ENCODE measurements at regions not wholly inside any gene's neighbourhood (a gene's known extent, or its start where the extent isn't known, plus 50 kb on each side); places are given as distances from the start of the nearest gene placed in this dataset.

DNA sequence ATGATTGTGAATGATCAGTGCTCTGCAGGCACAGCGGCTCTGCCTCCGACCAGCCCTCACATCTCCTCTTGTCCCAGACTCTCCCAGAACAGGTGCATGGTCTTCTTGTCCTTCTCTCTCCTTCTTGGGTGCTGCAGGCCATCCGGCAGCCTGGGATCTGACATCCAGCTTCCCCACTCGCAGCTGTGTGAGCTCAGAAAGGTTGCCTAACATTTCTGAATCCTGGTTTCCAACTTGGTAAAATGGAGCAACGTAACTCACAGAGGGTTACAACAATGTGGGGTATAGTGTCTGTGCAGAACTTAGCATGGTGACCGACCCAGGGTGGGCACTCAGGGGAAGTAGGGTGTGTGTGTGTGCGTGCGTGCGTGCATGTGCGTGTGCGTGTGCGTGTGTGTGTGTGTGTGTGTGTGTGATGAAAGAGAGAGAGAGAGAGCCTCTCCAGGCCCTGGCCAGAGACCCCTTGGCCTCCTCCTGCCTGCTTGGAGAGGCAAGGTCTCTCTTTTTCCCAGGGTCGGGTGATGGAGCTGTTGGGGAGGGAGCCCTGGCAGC is 110.1 kb downstream of the SNX5 start:
- Histone ChIP-seq H3K4me2 (replicated peaks; ENCODE audit: low read depth, low read length, poor library complexity, severe bottlenecking) (peak overlapping the region; percentile 72), H3K9me3 (ENCODE audit: control extremely low read depth in 1 of 3, control insufficient read depth in 2 of 3, insufficient read depth in 1 of 3, low read length in 2 of 3) (peaks cover 0 to 12% (median 0%) of the 10 kb centered on the region in 3 donors), H3K36me3 (replicated peaks in 1 of 2; ENCODE audit: control extremely low read depth in 1 of 2, control insufficient read depth in 1 of 2, extremely low read depth in 1 of 2, insufficient read depth in 2 of 2, low read length in 1 of 2) (no peaks in the 10 kb centered on the region), H3K4me1 (ENCODE audit: control insufficient read depth in 2 of 2, insufficient read depth in 2 of 2, low read length in 2 of 2) (peaks cover 84 to 88% of the 10 kb centered on the region in 2 donors), H2AFZ (ENCODE audit: insufficient read depth, low read depth, low read length, poor library complexity, severe bottlenecking) (peak overlapping the region; percentile 51), H3K4me3 (ENCODE audit: control extremely low read depth in 1 of 5, extremely low read depth in 1 of 5, insufficient read depth in 1 of 5, low read depth in 2 of 5, low read length in 4 of 5) (no peak overlapping the region), H3K79me2 (ENCODE audit: control insufficient read depth, insufficient read depth, low read length) (no peaks in the 10 kb centered on the region), H3K9ac (ENCODE audit: low read length) (no peak overlapping the region), H3K27me3 (replicated peaks in 1 of 4; ENCODE audit: control extremely low read depth in 1 of 4, control insufficient read depth in 3 of 4, insufficient read depth in 4 of 4, low read length in 3 of 4) (peaks cover 0 to under 1% (median 0%) of the 10 kb centered on the region in 4 experiments), H4K20me1 (ENCODE audit: control insufficient read depth, insufficient read depth, low read length, poor library complexity, severe bottlenecking) (no peaks in the 10 kb centered on the region), H3K27ac (ENCODE audit: low read length in 2 of 2) (peak overlapping the region; percentile 60 to 68)
- Mint-ChIP-seq H3K9me3 (ENCODE audit: insufficient read depth) (no peaks in the 10 kb centered on the region), H3K4me1 (peaks cover 83% of the 10 kb centered on the region), H3K27ac (peak overlapping the region; percentile 80), H3K4me3 (peak overlapping the region; percentile 24), H3K27me3 (peaks cover 11% of the 10 kb centered on the region)
- 80% methylated on average over 12 of the region's 13 CpGs for WGBS (ENCODE audit: insufficient coverage)
- intact Hi-C loops (cut with micrococcal nuclease): loop anchor here (5.0 to 10.0 kb wide), 3 partner anchors 39 to 176 kb away; partner anchors contain the start of genes MGME1, RRBP1 and SNX5
- POLR2A ChIA-PET: interaction anchor here (0.9 kb wide), 1 partner anchor 34 kb away, joined by 3 read pairs; no protein-coding TSS in a partner anchor
- DNase-seq (no peak), ATAC-seq (ENCODE audit: low read depth) (no peak)
- TF ChIP-seq, protein P1, sequence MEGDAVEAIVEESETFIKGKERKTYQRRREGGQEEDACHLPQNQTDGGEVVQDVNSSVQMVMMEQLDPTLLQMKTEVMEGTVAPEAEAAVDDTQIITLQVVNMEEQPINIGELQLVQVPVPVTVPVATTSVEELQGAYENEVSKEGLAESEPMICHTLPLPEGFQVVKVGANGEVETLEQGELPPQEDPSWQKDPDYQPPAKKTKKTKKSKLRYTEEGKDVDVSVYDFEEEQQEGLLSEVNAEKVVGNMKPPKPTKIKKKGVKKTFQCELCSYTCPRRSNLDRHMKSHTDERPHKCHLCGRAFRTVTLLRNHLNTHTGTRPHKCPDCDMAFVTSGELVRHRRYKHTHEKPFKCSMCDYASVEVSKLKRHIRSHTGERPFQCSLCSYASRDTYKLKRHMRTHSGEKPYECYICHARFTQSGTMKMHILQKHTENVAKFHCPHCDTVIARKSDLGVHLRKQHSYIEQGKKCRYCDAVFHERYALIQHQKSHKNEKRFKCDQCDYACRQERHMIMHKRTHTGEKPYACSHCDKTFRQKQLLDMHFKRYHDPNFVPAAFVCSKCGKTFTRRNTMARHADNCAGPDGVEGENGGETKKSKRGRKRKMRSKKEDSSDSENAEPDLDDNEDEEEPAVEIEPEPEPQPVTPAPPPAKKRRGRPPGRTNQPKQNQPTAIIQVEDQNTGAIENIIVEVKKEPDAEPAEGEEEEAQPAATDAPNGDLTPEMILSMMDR (IDR thresholded peaks at IDR 0.05): no peak
- TF ChIP-seq EZH2 (IDR thresholded peaks at IDR 0.05; ENCODE audit: borderline replicate concordance, insufficient read depth, low read depth, low read length, poor library complexity, severe bottlenecking): no peak
- CTCF ChIA-PET: interaction anchor here (2.1 to 2.6 kb wide), 2 partner anchors 21 to 37 kb away, joined by 7 to 16 read pairs; no protein-coding TSS in a partner anchor
